Keratinocyte (primary cell): ENCODE measurements at regions not wholly inside any gene's neighbourhood (a gene's known extent, or its start where the extent isn't known, plus 50 kb on each side); places are given as distances from the start of the nearest gene placed in this dataset.

Experiments
- DNase-seq: peaks from one replicate; pipeline ENCODE4 v3.0.0-alpha.2; 2011; ENCODE audit warnings: low read depth, missing footprints, low spot score
- FAIRE-seq: peaks from 2 replicates; lab custom pipeline; 2011; peaks lifted over from hg19 to GRCh38; lab: Jason Lieb, UNC
- H2AFZ ChIP-seq: 2 replicates; pipeline ENCODE4 v1.6.0; 2012; ENCODE audit warnings: low read length, control low read depth, inconsistent platforms; ENCODE audit not compliant: control insufficient read depth
- H3K27ac ChIP-seq: 2 replicates; pipeline ENCODE4 v1.5.1; 2011; ENCODE audit warnings: low read length; ENCODE audit not compliant: control insufficient read depth, insufficient read depth
- H3K27me3 ChIP-seq: 3 replicates; pipeline ENCODE4 v1.6.0; 2011; ENCODE audit warnings: low read length; ENCODE audit not compliant: control insufficient read depth, insufficient read depth; ENCODE audit errors: extremely low read depth
- H3K36me3 ChIP-seq, 2 experiments: 2 replicates in 1 of 2; 3 replicates in 1 of 2; pipeline ENCODE4 v1.5.1; 2011; ENCODE audit warnings: low read length in 2 of 2, mild to moderate bottlenecking in 1 of 2; ENCODE audit not compliant: control insufficient read depth in 2 of 2, insufficient read depth in 2 of 2; ENCODE audit errors: extremely low read depth in 1 of 2
- H3K4me1 ChIP-seq: 3 replicates; pipeline ENCODE4 v1.5.1; 2011; ENCODE audit warnings: low read length; ENCODE audit not compliant: control insufficient read depth, insufficient read depth; ENCODE audit errors: extremely low read depth
- H3K4me2 ChIP-seq: 3 replicates; pipeline ENCODE4 v1.6.0; 2011; ENCODE audit warnings: low read depth, low read length; ENCODE audit not compliant: control insufficient read depth, insufficient read depth; ENCODE audit errors: extremely low read depth
- H3K4me3 ChIP-seq, 3 experiments: fragments of 200-600 bp in 1 of 3; sonication (generic) in 1 of 3; 2 replicates in 2 of 3; 3 replicates in 1 of 3; pipeline ENCODE4 v1.5.1; 2011 to 2016; ENCODE audit warnings: low read length in 3 of 3, mild to moderate bottlenecking in 3 of 3, control low read depth in 2 of 3, inconsistent platforms in 1 of 3, low read depth in 1 of 3, mixed read lengths in 1 of 3, mixed run types in 1 of 3, moderate library complexity in 1 of 3; ENCODE audit not compliant: control insufficient read depth in 2 of 3, insufficient read depth in 2 of 3; ENCODE audit errors: extremely low read depth in 1 of 3
- H3K79me2 ChIP-seq: 2 replicates; pipeline ENCODE4 v1.6.0; 2012; ENCODE audit warnings: low read length; ENCODE audit not compliant: control insufficient read depth, insufficient read depth
- H3K9ac ChIP-seq: 3 replicates; pipeline ENCODE4 v1.6.0; 2011; ENCODE audit warnings: low read length; ENCODE audit not compliant: control insufficient read depth, insufficient read depth; ENCODE audit errors: extremely low read depth
- H3K9me1 ChIP-seq: 3 replicates; pipeline ENCODE4 v1.6.0; 2011; ENCODE audit warnings: low read length; ENCODE audit not compliant: control insufficient read depth, insufficient read depth; ENCODE audit errors: extremely low read depth
- H3K9me3 ChIP-seq: 2 replicates; pipeline ENCODE4 v1.5.1; 2012; ENCODE audit warnings: low read depth, low read length; ENCODE audit not compliant: control insufficient read depth
- H4K20me1 ChIP-seq: 3 replicates; pipeline ENCODE4 v1.6.0; 2011; ENCODE audit warnings: low read length; ENCODE audit not compliant: control insufficient read depth, insufficient read depth; ENCODE audit errors: extremely low read depth
- EZH2 ChIP-seq: IDR thresholded peaks from one replicate; pipeline ENCODE4 v1.6.1; 2012; ENCODE audit warnings: inconsistent platforms, mild to moderate bottlenecking, low read length, moderate library complexity
- dilution Hi-C: fragments of 300-500 bp; cut with MboI; formaldehyde crosslinking; loops from one replicate; pipeline ENCODE4 v1.7.0; 2020; ENCODE audit warnings: low sequenced_read_pairs; ENCODE audit not compliant: extremely low pct_ligation_motif_present
- TF ChIP-seq, protein P1 (sequence below), 3 experiments: IDR thresholded peaks in 1 of 3; conservative IDR thresholded peaks in 1 of 3; optimal IDR thresholded peaks in 1 of 3; 2 replicates in 2 of 3; 3 replicates in 1 of 3; pipeline versions ENCODE3 to v1.5.1; 2011; ENCODE audit warnings: low read length in 3 of 3, mild to moderate bottlenecking in 3 of 3, moderate library complexity in 2 of 3, control low read depth in 1 of 3, inconsistent platforms in 1 of 3; ENCODE audit not compliant: insufficient read depth in 2 of 3; ENCODE audit errors: extremely low read depth in 1 of 3

GRCh38 chr12:78403136-78403535, 461.4 kb upstream of the SYT1 start:
- no peaks in the 10 kb centered on the region for H4K20me1 ChIP-seq
- H3K36me3 ChIP-seq = no peaks in the 10 kb centered on the region
- no peaks in the 10 kb centered on the region for H3K9me1 ChIP-seq
- dilution Hi-C loops = no loop called here
- no peak overlapping the region for H3K4me3 ChIP-seq
- TF ChIP-seq EZH2 = no peak
- TF ChIP-seq, protein P1, sequence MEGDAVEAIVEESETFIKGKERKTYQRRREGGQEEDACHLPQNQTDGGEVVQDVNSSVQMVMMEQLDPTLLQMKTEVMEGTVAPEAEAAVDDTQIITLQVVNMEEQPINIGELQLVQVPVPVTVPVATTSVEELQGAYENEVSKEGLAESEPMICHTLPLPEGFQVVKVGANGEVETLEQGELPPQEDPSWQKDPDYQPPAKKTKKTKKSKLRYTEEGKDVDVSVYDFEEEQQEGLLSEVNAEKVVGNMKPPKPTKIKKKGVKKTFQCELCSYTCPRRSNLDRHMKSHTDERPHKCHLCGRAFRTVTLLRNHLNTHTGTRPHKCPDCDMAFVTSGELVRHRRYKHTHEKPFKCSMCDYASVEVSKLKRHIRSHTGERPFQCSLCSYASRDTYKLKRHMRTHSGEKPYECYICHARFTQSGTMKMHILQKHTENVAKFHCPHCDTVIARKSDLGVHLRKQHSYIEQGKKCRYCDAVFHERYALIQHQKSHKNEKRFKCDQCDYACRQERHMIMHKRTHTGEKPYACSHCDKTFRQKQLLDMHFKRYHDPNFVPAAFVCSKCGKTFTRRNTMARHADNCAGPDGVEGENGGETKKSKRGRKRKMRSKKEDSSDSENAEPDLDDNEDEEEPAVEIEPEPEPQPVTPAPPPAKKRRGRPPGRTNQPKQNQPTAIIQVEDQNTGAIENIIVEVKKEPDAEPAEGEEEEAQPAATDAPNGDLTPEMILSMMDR (optimal IDR thresholded peaks at IDR 0.05 in 1 of 3, IDR thresholded peaks at IDR 0.05 in 1 of 3, conservative IDR thresholded peaks at IDR 0.05 in 1 of 3; ENCODE audit: extremely low read depth in 1 of 3, insufficient read depth in 2 of 3, low read length in 3 of 3) = no peak
- no peak overlapping the region for H3K27ac ChIP-seq
- H3K79me2 ChIP-seq = no peaks in the 10 kb centered on the region
- DNase-seq = no peak
- H2AFZ ChIP-seq = no peak overlapping the region
- no peaks in the 10 kb centered on the region for H3K9me3 ChIP-seq
- H3K4me2 ChIP-seq = no peak overlapping the region
- FAIRE-seq = no peak
- H3K9ac ChIP-seq = no peak overlapping the region
- no peaks in the 10 kb centered on the region for H3K4me1 ChIP-seq
- H3K27me3 ChIP-seq = no peaks in the 10 kb centered on the region

GRCh38 chr12:78403681-78404080, 460.9 kb upstream of the SYT1 start:
- DNase-seq (no peak), FAIRE-seq (no peak)
- no peaks in the 10 kb centered on the region for H3K79me2 ChIP-seq
- H3K4me2 ChIP-seq = no peak overlapping the region
- no peak overlapping the region for H3K9ac ChIP-seq
- no peaks in the 10 kb centered on the region for H3K36me3 ChIP-seq
- no peaks in the 10 kb centered on the region for H3K27me3 ChIP-seq
- no peak overlapping the region for H3K27ac ChIP-seq
- dilution Hi-C loops = no loop called here
- no peak overlapping the region for H3K4me3 ChIP-seq
- H3K4me1 ChIP-seq = no peaks in the 10 kb centered on the region
- H4K20me1 ChIP-seq = no peaks in the 10 kb centered on the region
- H3K9me3 ChIP-seq = no peaks in the 10 kb centered on the region
- no peak overlapping the region for H2AFZ ChIP-seq
- no peaks in the 10 kb centered on the region for H3K9me1 ChIP-seq
- TF ChIP-seq EZH2 = no peak
- TF ChIP-seq, protein P1 (optimal IDR thresholded peaks at IDR 0.05 in 1 of 3, IDR thresholded peaks at IDR 0.05 in 1 of 3, conservative IDR thresholded peaks at IDR 0.05 in 1 of 3; ENCODE audit: extremely low read depth in 1 of 3, insufficient read depth in 2 of 3, low read length in 3 of 3) = no peak
